MCF 10A (cell line): ENCODE measurements at regions not wholly inside any gene's neighbourhood (a gene's known extent, or its start where the extent isn't known, plus 50 kb on each side); places are given as distances from the start of the nearest gene placed in this dataset.

Experiments used
- BruUV-seq: library from RNA; stranded (reverse); fragments of 400-500 nt; replicated peaks from 2 replicates; lab custom pipeline; 2021; lab: Mats Ljungman, UMichigan
- CTCF ChIA-PET: fragments of 300-600 bp; sonication (Branson Sonifier 250); formaldehyde crosslinking; extraction: SDS; loops from one replicate; lab custom pipeline; 2021; ENCODE audit warnings: antibody characterized with exemption, inconsistent platforms; lab: Yijun Ruan, JAX
- POLR2A ChIA-PET: fragments of 300-600, 350-650 bp; sonication (Branson Sonifier 250); formaldehyde crosslinking; extraction: SDS; loops from one replicate; lab custom pipeline; 2020; ENCODE audit warnings: antibody characterized with exemption, inconsistent platforms; lab: Yijun Ruan, JAX
- DNase-seq: peaks from one replicate; pipeline ENCODE4 v3.0.0-alpha.2; 2018; ENCODE audit not compliant: unreplicated experiment
- H3K27ac Mint-ChIP-seq: one replicate; pipeline ENCODE4 v1.8.0; 2022; ENCODE audit warnings: mild to moderate bottlenecking, low read depth, mixed read lengths; ENCODE audit not compliant: unreplicated experiment
- H3K27me3 Mint-ChIP-seq: one replicate; pipeline ENCODE4 v1.8.0; 2022; ENCODE audit warnings: mixed read lengths; ENCODE audit not compliant: insufficient read depth, unreplicated experiment
- H3K36me3 Mint-ChIP-seq: one replicate; pipeline ENCODE4 v1.8.0; 2022; ENCODE audit warnings: mild to moderate bottlenecking, moderate library complexity, mixed read lengths; ENCODE audit not compliant: insufficient read depth, unreplicated experiment
- H3K4me1 Mint-ChIP-seq: one replicate; pipeline ENCODE4 v1.8.0; 2022; ENCODE audit warnings: mixed read lengths; ENCODE audit not compliant: insufficient read depth, unreplicated experiment
- H3K4me3 Mint-ChIP-seq: one replicate; pipeline ENCODE4 v1.8.0; 2022; ENCODE audit warnings: mild to moderate bottlenecking, moderate library complexity, mixed read lengths; ENCODE audit not compliant: unreplicated experiment
- H3K9me3 Mint-ChIP-seq: one replicate; pipeline ENCODE4 v1.8.0; 2022; ENCODE audit warnings: mixed read lengths; ENCODE audit not compliant: unreplicated experiment
- intact Hi-C: fragments of 100-400 bp; cut with micrococcal nuclease; formaldehyde crosslinking; loops from 2 replicates; pipeline ENCODE4 v1.14.1; 2022
- TF ChIP-seq, protein P1 (sequence below): fragments of 200-600 bp; IDR thresholded peaks from one replicate; pipeline ENCODE4 v1.8.0; 2022; ENCODE audit warnings: antibody characterized with exemption, mild to moderate bottlenecking; ENCODE audit not compliant: unreplicated experiment

DNA sequence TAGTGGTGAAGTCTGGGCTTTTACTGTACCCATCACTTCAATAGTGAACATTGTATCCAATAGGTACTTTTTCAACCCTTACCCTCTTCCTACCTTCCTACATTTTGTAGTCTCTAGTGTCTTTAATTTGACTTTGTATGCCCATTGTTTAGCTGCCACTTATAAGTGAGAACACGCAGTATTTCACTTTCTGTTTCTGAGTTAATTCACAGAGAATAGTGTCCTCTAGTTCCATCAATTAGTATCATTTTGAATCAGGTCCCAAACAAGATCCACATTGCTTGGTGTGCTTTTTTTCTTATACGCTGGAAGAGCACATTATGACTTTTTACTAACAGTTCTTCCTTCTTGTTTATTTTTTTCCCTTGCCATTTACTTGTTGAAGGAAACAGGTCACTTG is 176.0 kb upstream of the WDFY3 start:
- POLR2A ChIA-PET, result interaction anchor here (0.7 kb wide), 1 partner anchor 574 kb away, joined by 3 read pairs; no protein-coding TSS in a partner anchor
- no peaks in the 10 kb centered on the region for H3K27me3 Mint-ChIP-seq
- no peaks in the 10 kb centered on the region for H3K36me3 Mint-ChIP-seq
- H3K9me3 Mint-ChIP-seq, result no peaks in the 10 kb centered on the region
- TF ChIP-seq, protein P1, sequence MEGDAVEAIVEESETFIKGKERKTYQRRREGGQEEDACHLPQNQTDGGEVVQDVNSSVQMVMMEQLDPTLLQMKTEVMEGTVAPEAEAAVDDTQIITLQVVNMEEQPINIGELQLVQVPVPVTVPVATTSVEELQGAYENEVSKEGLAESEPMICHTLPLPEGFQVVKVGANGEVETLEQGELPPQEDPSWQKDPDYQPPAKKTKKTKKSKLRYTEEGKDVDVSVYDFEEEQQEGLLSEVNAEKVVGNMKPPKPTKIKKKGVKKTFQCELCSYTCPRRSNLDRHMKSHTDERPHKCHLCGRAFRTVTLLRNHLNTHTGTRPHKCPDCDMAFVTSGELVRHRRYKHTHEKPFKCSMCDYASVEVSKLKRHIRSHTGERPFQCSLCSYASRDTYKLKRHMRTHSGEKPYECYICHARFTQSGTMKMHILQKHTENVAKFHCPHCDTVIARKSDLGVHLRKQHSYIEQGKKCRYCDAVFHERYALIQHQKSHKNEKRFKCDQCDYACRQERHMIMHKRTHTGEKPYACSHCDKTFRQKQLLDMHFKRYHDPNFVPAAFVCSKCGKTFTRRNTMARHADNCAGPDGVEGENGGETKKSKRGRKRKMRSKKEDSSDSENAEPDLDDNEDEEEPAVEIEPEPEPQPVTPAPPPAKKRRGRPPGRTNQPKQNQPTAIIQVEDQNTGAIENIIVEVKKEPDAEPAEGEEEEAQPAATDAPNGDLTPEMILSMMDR, result no peak
- DNase-seq, result no peak
- no peaks in the 10 kb centered on the region for H3K4me1 Mint-ChIP-seq
- CTCF ChIA-PET, result interaction anchor here (0.7 kb wide), 1 partner anchor 58 kb away, joined by 3 read pairs; no protein-coding TSS in a partner anchor
- H3K4me3 Mint-ChIP-seq, result no peak overlapping the region
- no TSS peak for BruUV-seq
- no peak overlapping the region for H3K27ac Mint-ChIP-seq
- intact Hi-C loops, result no loop called here

DNA sequence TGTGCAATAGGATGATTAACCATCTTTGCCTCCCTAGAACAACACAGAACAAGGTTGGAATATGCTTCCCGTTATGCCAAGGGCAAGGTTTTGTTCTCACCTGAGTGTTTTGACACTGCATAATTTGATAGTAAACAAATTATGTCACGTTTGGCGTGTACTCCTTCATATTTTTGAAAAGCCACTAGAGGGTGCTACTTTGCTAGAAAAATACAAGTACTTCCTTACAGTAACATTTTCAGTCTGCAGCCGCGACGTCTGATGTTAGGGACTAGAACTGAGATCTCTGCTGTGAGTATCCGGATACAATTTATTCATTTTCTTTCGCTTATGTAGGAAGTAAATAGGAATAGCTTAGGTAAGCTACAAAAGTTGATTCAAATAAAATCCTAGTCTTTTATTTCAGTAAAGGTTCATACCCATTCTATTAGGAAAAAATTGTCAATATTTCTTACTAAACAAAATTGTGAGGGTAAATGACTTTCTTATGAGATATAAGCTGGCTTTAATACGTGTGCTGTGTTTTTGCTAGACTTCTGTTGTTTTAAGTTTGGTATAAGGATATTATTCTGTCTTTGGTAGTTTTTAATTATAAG is 181.1 kb upstream of the WDFY3 start:
- ChIA-PET POLR2A (interaction anchor here (0.7 to 3.8 kb wide), 7 partner anchors 221 to 604 kb away, joined by 3 to 26 read pairs (median 3); partner anchors contain the start of gene ARHGAP24), CTCF (interaction anchor here (0.6 to 9.3 kb wide), 34 partner anchors 9 to 1073 kb away, joined by 3 to 128 read pairs (median 4); no protein-coding TSS in a partner anchor)
- BruUV-seq, result no TSS peak
- DNase-seq, result peak; percentile 74
- H3K27ac Mint-ChIP-seq, result no peak overlapping the region
- TF ChIP-seq, protein P1, result peak; percentile 68
- H3K27me3 Mint-ChIP-seq, result no peaks in the 10 kb centered on the region
- intact Hi-C loops, result loop anchor here (1.0 to 5.0 kb wide), 5 partner anchors 63 to 820 kb away; no protein-coding TSS in a partner anchor
- no peak overlapping the region for H3K4me3 Mint-ChIP-seq
- H3K4me1 Mint-ChIP-seq, result peaks cover 11% of the 10 kb centered on the region
- no peaks in the 10 kb centered on the region for H3K36me3 Mint-ChIP-seq
- H3K9me3 Mint-ChIP-seq, result no peaks in the 10 kb centered on the region

DNA sequence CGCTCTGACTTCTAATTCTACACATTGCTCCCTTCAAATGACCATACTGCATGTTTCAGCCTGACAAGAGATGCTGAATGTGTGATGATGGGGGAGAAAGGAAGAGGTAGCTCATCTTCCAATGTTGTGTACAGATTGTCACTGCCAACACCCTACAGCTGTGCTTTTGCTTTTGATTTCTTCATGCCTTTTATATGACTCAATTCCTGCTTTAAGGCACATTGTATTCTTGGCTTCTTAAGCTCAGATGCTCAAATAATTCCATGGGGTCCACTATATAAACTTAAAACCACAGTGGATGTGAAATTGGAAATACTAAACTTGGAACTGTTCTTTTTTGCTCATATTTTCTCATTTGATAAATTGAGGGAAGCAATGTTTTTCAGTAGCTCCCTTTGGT is 183.2 kb upstream of the WDFY3 start:
- Mint-ChIP-seq H3K4me1 (peaks cover 26% of the 10 kb centered on the region), H3K4me3 (no peak overlapping the region), H3K9me3 (no peaks in the 10 kb centered on the region), H3K36me3 (no peaks in the 10 kb centered on the region), H3K27me3 (no peaks in the 10 kb centered on the region), H3K27ac (no peak overlapping the region)
- intact Hi-C loops, result loop anchor here (5.0 kb wide), 1 partner anchor 818 kb away; no protein-coding TSS in a partner anchor
- ChIA-PET CTCF (interaction anchor here (0.5 to 9.3 kb wide), 10 partner anchors 56 to 647 kb away, joined by 3 to 128 read pairs (median 4); partner anchors contain the start of gene ARHGAP24), POLR2A (interaction anchor here (1.0 to 3.8 kb wide), 4 partner anchors 61 to 597 kb away, joined by 3 to 26 read pairs (median 4); partner anchors contain the start of gene ARHGAP24)
- peak; percentile 48 for DNase-seq
- TF ChIP-seq, protein P1, result no peak
- no TSS peak for BruUV-seq

DNA sequence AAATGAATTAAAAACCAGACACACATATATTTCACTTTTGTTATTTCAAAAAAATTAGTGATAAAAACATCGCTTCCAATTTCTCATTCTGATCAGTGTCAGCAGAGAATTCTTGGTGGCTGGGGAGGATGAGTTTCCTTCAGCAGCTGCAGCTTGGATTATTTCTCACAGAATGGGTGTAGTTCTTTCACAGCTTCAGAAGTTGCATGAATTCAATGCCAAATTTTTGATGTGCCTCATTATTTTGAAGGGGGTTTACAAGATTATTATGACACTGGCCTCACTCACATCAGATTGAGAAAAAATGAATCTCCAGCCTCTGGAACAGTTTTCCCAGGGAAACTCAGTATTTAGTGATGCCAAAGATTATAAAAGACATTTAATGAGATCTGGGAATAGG is 184.9 kb upstream of the WDFY3 start:
- Mint-ChIP-seq H3K4me3 (no peak overlapping the region), H3K9me3 (no peaks in the 10 kb centered on the region), H3K27ac (no peak overlapping the region), H3K4me1 (peaks cover 28% of the 10 kb centered on the region), H3K36me3 (no peaks in the 10 kb centered on the region), H3K27me3 (no peaks in the 10 kb centered on the region)
- ChIA-PET POLR2A (interaction anchor here (1.6 kb wide), 1 partner anchor 206 kb away, joined by 4 read pairs; no protein-coding TSS in a partner anchor), CTCF (interaction anchor here (0.5 to 9.3 kb wide), 3 partner anchors 67 to 1287 kb away, joined by 3 to 128 read pairs (median 23); no protein-coding TSS in a partner anchor)
- BruUV-seq, result no TSS peak
- TF ChIP-seq, protein P1, result no peak
- DNase-seq, result no peak
- intact Hi-C loops, result no loop called here
